ENCODE measurements at regions not wholly inside any gene's neighbourhood (a gene's known extent, or its start where the extent isn't known, plus 50 kb on each side); places are given as distances from the start of the nearest gene placed in this dataset.

GRCh38 chr16:86683441-86684194 is 105.3 kb downstream of the FOXL1 start:
- no peak for DNase-seq

- no peak for DNase-seq
Measured at GRCh38 chr16:86685076-86685475, 106.7 kb downstream of the FOXL1 start.

- DNase-seq: no peak
Measured at GRCh38 chr16:86690970-86691369, 112.6 kb downstream of the FOXL1 start.

- DNase-seq: no peak
Measured at GRCh38 chr16:86692426-86692825, 114.1 kb downstream of the FOXL1 start.

GRCh38 chr16:86693033-86693432 is 114.7 kb downstream of the FOXL1 start:
- no peak for DNase-seq

GRCh38 chr16:86697715-86698114 is 119.4 kb downstream of the FOXL1 start:
- DNase-seq: no peak

GRCh38 chr16:86700046-86700945 is 121.9 kb downstream of the FOXL1 start:
- DNase-seq: no peak

- DNase-seq: no peak
Measured at GRCh38 chr16:86701286-86701975, 123.1 kb downstream of the FOXL1 start.

GRCh38 chr16:86702824-86703588 is 124.7 kb downstream of the FOXL1 start:
- DNase-seq: no peak

GRCh38 chr16:86704516-86704915 is 126.2 kb downstream of the FOXL1 start:
- no peak for DNase-seq

- no peak for DNase-seq
Measured at GRCh38 chr16:86706726-86707125, 128.4 kb downstream of the FOXL1 start.

GRCh38 chr16:86707171-86707570 is 128.8 kb downstream of the FOXL1 start:
- no peak for DNase-seq

GRCh38 chr16:86707581-86707980 is 129.2 kb downstream of the FOXL1 start:
- no peak for DNase-seq

- no peak for DNase-seq
Measured at GRCh38 chr16:86708431-86708830, 130.1 kb downstream of the FOXL1 start.

- DNase-seq: no peak
Measured at GRCh38 chr16:86709103-86709502, 130.8 kb downstream of the FOXL1 start.

GRCh38 chr16:86709902-86710601 is 131.7 kb downstream of the FOXL1 start:
- DNase-seq: no peak

- no peak for DNase-seq
Measured at GRCh38 chr16:86710602-86710950, 132.2 kb downstream of the FOXL1 start.

GRCh38 chr16:86712158-86713009 is 134.0 kb downstream of the FOXL1 start:
- no peak for DNase-seq

- no peak for DNase-seq
Measured at GRCh38 chr16:86713021-86713631, 134.8 kb downstream of the FOXL1 start.

- DNase-seq: no peak
Measured at GRCh38 chr16:86714166-86714565, 135.8 kb downstream of the FOXL1 start.

- DNase-seq: no peak
Measured at GRCh38 chr16:86716649-86717048, 138.3 kb downstream of the FOXL1 start.
